Kidney (tissue), 13 donors: ENCODE measurements at regions not wholly inside any gene's neighbourhood (a gene's known extent, or its start where the extent isn't known, plus 50 kb on each side); places are given as distances from the start of the nearest gene placed in this dataset.

Experiments
- DNase-seq, 5 donors: peaks; one replicate each; pipeline ENCODE4 v3.0.0-alpha.2; 2013 to 2020
- FAIRE-seq: peaks from 2 replicates; lab custom pipeline; 2012; peaks lifted over from hg19 to GRCh38; lab: Jason Lieb, UNC
- H3K27ac ChIP-seq, 2 donors: one replicate each; pipeline ENCODE4 v1.7.0; 2013; ENCODE audit warnings: low read depth in 2 of 2, low read length in 2 of 2, inconsistent platforms in 1 of 2
- H3K27me3 ChIP-seq: one replicate; pipeline ENCODE4 v1.7.1; 2013; ENCODE audit warnings: low read length, inconsistent platforms; ENCODE audit not compliant: control insufficient read depth, insufficient read depth
- H3K36me3 ChIP-seq, 3 donors: one replicate each; pipeline versions ENCODE4 v1.7.0 to v1.7.1; 2013; ENCODE audit warnings: low read length in 3 of 3, control low read depth in 1 of 3, inconsistent platforms in 1 of 3; ENCODE audit not compliant: insufficient read depth in 3 of 3, control insufficient read depth in 2 of 3
- H3K4me1 ChIP-seq, 3 donors: one replicate each; pipeline versions ENCODE4 v1.7.0 to v1.7.1; 2013; ENCODE audit warnings: low read length in 3 of 3, inconsistent platforms in 1 of 3, low read depth in 1 of 3; ENCODE audit not compliant: control insufficient read depth in 2 of 3, insufficient read depth in 2 of 3
- H3K4me3 ChIP-seq, 3 donors: one replicate each; pipeline versions ENCODE4 v1.7.0 to v1.8.1; 2013; ENCODE audit warnings: low read length in 3 of 3, control low read depth in 1 of 3, inconsistent platforms in 1 of 3
- H3K9ac ChIP-seq, 3 donors: one replicate each; pipeline versions ENCODE4 v1.7.0 to v1.7.1; 2013; ENCODE audit warnings: low read length in 3 of 3, control low read depth in 1 of 3, inconsistent platforms in 1 of 3
- H3K9me3 ChIP-seq, 3 donors: one replicate each; pipeline versions ENCODE4 v1.7.0 to v1.7.1; 2013; ENCODE audit warnings: low read length in 3 of 3, control low read depth in 1 of 3, inconsistent platforms in 1 of 3; ENCODE audit not compliant: control insufficient read depth in 2 of 3, insufficient read depth in 1 of 3
- CTCF ChIP-seq: IDR thresholded peaks from 3 replicates; pipeline ENCODE4 v1.5.1; 2012; ENCODE audit warnings: mild to moderate bottlenecking, moderate library complexity, borderline replicate concordance; ENCODE audit not compliant: insufficient read depth; ENCODE audit errors: extremely low read depth
- intact Hi-C: fragments of 100-400 bp; cut with DNase I; formaldehyde crosslinking; loops from one replicate; pipeline ENCODE4 v1.11.1; 2022
- donor health status: control.
- donor health status: control.
- donor health status: control.
- donor health status: control.
- donor health status: control.
- donor health status: DM: yes; HTN: yes; CAD: no.
- donor health status: Normal renal cell carcinoma (clear cell type).

- DNase-seq (no peak), FAIRE-seq (no peak)
- no peak overlapping the region for H3K9ac ChIP-seq
- peaks cover 0 to 6% (median 0%) of the 10 kb centered on the region in 3 donors for H3K9me3 ChIP-seq
- no peak overlapping the region for H3K4me3 ChIP-seq
- H3K4me1 ChIP-seq: no peaks in the 10 kb centered on the region
- intact Hi-C loops: no loop called here
- no peaks in the 10 kb centered on the region for H3K27me3 ChIP-seq
- no peak overlapping the region for H3K27ac ChIP-seq
- H3K36me3 ChIP-seq: no peaks in the 10 kb centered on the region
- no peak for TF ChIP-seq CTCF
These were observed 543.9 kb downstream of the TLE1 start for GRCh38 chr9:81145331-81145963.

GRCh38 chr9:81141961-81142360, 547.4 kb downstream of the TLE1 start:
- DNase-seq (no peak), FAIRE-seq (no peak)
- TF ChIP-seq CTCF: no peak
- H3K36me3 ChIP-seq: no peaks in the 10 kb centered on the region
- intact Hi-C loops: no loop called here
- no peaks in the 10 kb centered on the region for H3K27me3 ChIP-seq
- H3K4me1 ChIP-seq: no peaks in the 10 kb centered on the region
- H3K9me3 ChIP-seq: no peaks in the 10 kb centered on the region
- no peak overlapping the region for H3K9ac ChIP-seq
- no peak overlapping the region for H3K27ac ChIP-seq
- H3K4me3 ChIP-seq: no peak overlapping the region

GRCh38 chr9:81137976-81138568, 551.3 kb downstream of the TLE1 start:
- no peak for TF ChIP-seq CTCF
- no peak for FAIRE-seq
- Histone ChIP-seq H3K4me1 (no peaks in the 10 kb centered on the region), H3K9me3 (no peaks in the 10 kb centered on the region), H3K4me3 (no peak overlapping the region), H3K9ac (no peak overlapping the region), H3K27ac (no peak overlapping the region), H3K27me3 (no peaks in the 10 kb centered on the region), H3K36me3 (no peaks in the 10 kb centered on the region)
- intact Hi-C loops: no loop called here
- peak in 1 of 5 donors; percentile 18 for DNase-seq
